ENCODE measurements at regions not wholly inside any gene's neighbourhood (a gene's known extent, or its start where the extent isn't known, plus 50 kb on each side); places are given as distances from the start of the nearest gene placed in this dataset.

GRCh38 chr14:36465178-36465577 is 54.9 kb downstream of the NKX2-1 start:
- no peak overlapping the region for H3K4me3 ChIP-seq
- no peaks in the 10 kb centered on the region for H3K4me1 ChIP-seq
- intact Hi-C loops (cut with DNase I; ENCODE audit: low total_unique reads): no loop called here
- H3K9me3 ChIP-seq: no peaks in the 10 kb centered on the region
- no peak overlapping the region for H3K27ac ChIP-seq
- DNase-seq: no peak
- 50 to 84% methylated on average over 1 to 4 of the region's 4 CpGs for whole genome bisulfite sequencing, 2 donors (ENCODE audit: low coverage in 1 of 2)
- H3K36me3 ChIP-seq: no peaks in the 10 kb centered on the region
- TF ChIP-seq CTCF (IDR thresholded peaks at IDR 0.05): no peak
- TF ChIP-seq POLR2AphosphoS5 (IDR thresholded peaks at IDR 0.05): no peak
- no peak for TF ChIP-seq POLR2A (IDR thresholded peaks at IDR 0.05)
- TF ChIP-seq EP300 (IDR thresholded peaks at IDR 0.05; ENCODE audit: low read depth): no peak
- in situ Hi-C loops (cut with MboI; ENCODE audit: low pct_ligation_motif_present in 1 of 4, low pct_unique_long_range_greater_than_20kb in 1 of 4, low sequenced_read_pairs in 3 of 4): no loop called here
- H3K27me3 ChIP-seq: peaks cover 2% of the 10 kb centered on the region

GRCh38 chr14:36462890-36463289 is 57.1 kb downstream of the NKX2-1 start:
- no peak for TF ChIP-seq POLR2AphosphoS5 (IDR thresholded peaks at IDR 0.05)
- no peak for TF ChIP-seq POLR2A (IDR thresholded peaks at IDR 0.05)
- WGBS, 2 donors (ENCODE audit: low coverage in 1 of 2): 87 to 100% methylated on average over 1 of the region's 1 CpG

GRCh38 chr14:36455241-36455627 is 64.8 kb downstream of the NKX2-1 start:
- WGBS, 2 donors (ENCODE audit: low coverage in 1 of 2): 63 to 82% methylated on average over 2 of the region's 2 CpGs
- intact Hi-C loops (cut with DNase I; ENCODE audit: low total_unique reads): no loop called here
- H3K9me3 ChIP-seq: no peaks in the 10 kb centered on the region

More at GRCh38 chr14:36462890-36463289, 57.1 kb downstream of the NKX2-1 start:
- DNase-seq: no peak
- Histone ChIP-seq H3K9me3 (no peaks in the 10 kb centered on the region), H3K36me3 (no peaks in the 10 kb centered on the region), H3K27me3 (no peaks in the 10 kb centered on the region), H3K27ac (no peak overlapping the region), H3K4me1 (no peaks in the 10 kb centered on the region), H3K4me3 (no peak overlapping the region)
- intact Hi-C loops (cut with DNase I; ENCODE audit: low total_unique reads) (no loop called here), in situ Hi-C loops (cut with MboI; ENCODE audit: low pct_ligation_motif_present in 1 of 4, low pct_unique_long_range_greater_than_20kb in 1 of 4, low sequenced_read_pairs in 3 of 4) (no loop called here)

GRCh38 chr14:36454599-36455240 is 65.3 kb downstream of the NKX2-1 start:
- no peak overlapping the region for H3K27ac ChIP-seq
- no peak overlapping the region for H3K4me3 ChIP-seq
- no peaks in the 10 kb centered on the region for H3K27me3 ChIP-seq
- no peak for DNase-seq
- H3K9me3 ChIP-seq: no peaks in the 10 kb centered on the region
- 10 to 23% methylated on average over 5 of the region's 5 CpGs for WGBS, 2 donors (ENCODE audit: low coverage in 1 of 2)
- intact Hi-C loops (cut with DNase I; ENCODE audit: low total_unique reads): no loop called here
- peaks cover 0 to 8% (median 0%) of the 10 kb centered on the region in 4 donors for H3K4me1 ChIP-seq
- TF ChIP-seq CTCF (IDR thresholded peaks at IDR 0.05) (no peak), EP300 (IDR thresholded peaks at IDR 0.05; ENCODE audit: low read depth) (no peak), POLR2AphosphoS5 (IDR thresholded peaks at IDR 0.05) (no peak), POLR2A (IDR thresholded peaks at IDR 0.05) (no peak)
- H3K36me3 ChIP-seq: no peaks in the 10 kb centered on the region
- in situ Hi-C loops (cut with MboI; ENCODE audit: low pct_ligation_motif_present in 1 of 4, low pct_unique_long_range_greater_than_20kb in 1 of 4, low sequenced_read_pairs in 3 of 4): no loop called here

More at GRCh38 chr14:36455241-36455627, 64.8 kb downstream of the NKX2-1 start:
- Histone ChIP-seq H3K27me3 (no peaks in the 10 kb centered on the region), H3K27ac (no peak overlapping the region), H3K4me3 (no peak overlapping the region), H3K4me1 (peaks cover 0 to 8% (median 0%) of the 10 kb centered on the region in 4 donors), H3K36me3 (no peaks in the 10 kb centered on the region)
- no peak for DNase-seq
- TF ChIP-seq POLR2AphosphoS5 (IDR thresholded peaks at IDR 0.05) (no peak), CTCF (IDR thresholded peaks at IDR 0.05) (no peak), POLR2A (IDR thresholded peaks at IDR 0.05) (no peak), EP300 (IDR thresholded peaks at IDR 0.05; ENCODE audit: low read depth) (no peak)
- in situ Hi-C loops (cut with MboI; ENCODE audit: low pct_ligation_motif_present in 1 of 4, low pct_unique_long_range_greater_than_20kb in 1 of 4, low sequenced_read_pairs in 3 of 4): no loop called here

- 63 to 66% methylated on average over 4 to 7 of the region's 7 CpGs for WGBS, 2 donors (ENCODE audit: low coverage in 1 of 2)
- TF ChIP-seq CTCF (IDR thresholded peaks at IDR 0.05): no peak
- TF ChIP-seq POLR2A (IDR thresholded peaks at IDR 0.05): no peak
- no peak for TF ChIP-seq EP300 (IDR thresholded peaks at IDR 0.05; ENCODE audit: low read depth)
- TF ChIP-seq POLR2AphosphoS5 (IDR thresholded peaks at IDR 0.05): no peak
- intact Hi-C loops (cut with DNase I; ENCODE audit: low total_unique reads) (no loop called here), in situ Hi-C loops (cut with MboI; ENCODE audit: low pct_ligation_motif_present in 1 of 4, low pct_unique_long_range_greater_than_20kb in 1 of 4, low sequenced_read_pairs in 3 of 4) (no loop called here)
- DNase-seq: no peak
- Histone ChIP-seq H3K9me3 (no peaks in the 10 kb centered on the region), H3K36me3 (no peaks in the 10 kb centered on the region), H3K4me1 (peaks cover 0 to 8% (median 0%) of the 10 kb centered on the region in 4 donors), H3K27ac (no peak overlapping the region), H3K4me3 (no peak overlapping the region), H3K27me3 (no peaks in the 10 kb centered on the region)
Observed at GRCh38 chr14:36452860-36453259, 67.2 kb downstream of the NKX2-1 start.
